MCF 10A (cell line): ENCODE measurements at regions not wholly inside any gene's neighbourhood (a gene's known extent, or its start where the extent isn't known, plus 50 kb on each side); places are given as distances from the start of the nearest gene placed in this dataset.

Experiments used
- BruUV-seq: library from RNA; stranded (reverse); fragments of 400-500 nt; replicated peaks from 2 replicates; lab custom pipeline; 2021; lab: Mats Ljungman, UMichigan
- CTCF ChIA-PET: fragments of 300-600 bp; sonication (Branson Sonifier 250); formaldehyde crosslinking; extraction: SDS; loops from one replicate; lab custom pipeline; 2021; ENCODE audit warnings: antibody characterized with exemption, inconsistent platforms; lab: Yijun Ruan, JAX
- POLR2A ChIA-PET: fragments of 300-600, 350-650 bp; sonication (Branson Sonifier 250); formaldehyde crosslinking; extraction: SDS; loops from one replicate; lab custom pipeline; 2020; ENCODE audit warnings: antibody characterized with exemption, inconsistent platforms; lab: Yijun Ruan, JAX
- DNase-seq: peaks from one replicate; pipeline ENCODE4 v3.0.0-alpha.2; 2018; ENCODE audit not compliant: unreplicated experiment
- H3K27ac Mint-ChIP-seq: one replicate; pipeline ENCODE4 v1.8.0; 2022; ENCODE audit warnings: mild to moderate bottlenecking, low read depth, mixed read lengths; ENCODE audit not compliant: unreplicated experiment
- H3K27me3 Mint-ChIP-seq: one replicate; pipeline ENCODE4 v1.8.0; 2022; ENCODE audit warnings: mixed read lengths; ENCODE audit not compliant: insufficient read depth, unreplicated experiment
- H3K36me3 Mint-ChIP-seq: one replicate; pipeline ENCODE4 v1.8.0; 2022; ENCODE audit warnings: mild to moderate bottlenecking, moderate library complexity, mixed read lengths; ENCODE audit not compliant: insufficient read depth, unreplicated experiment
- H3K4me1 Mint-ChIP-seq: one replicate; pipeline ENCODE4 v1.8.0; 2022; ENCODE audit warnings: mixed read lengths; ENCODE audit not compliant: insufficient read depth, unreplicated experiment
- H3K4me3 Mint-ChIP-seq: one replicate; pipeline ENCODE4 v1.8.0; 2022; ENCODE audit warnings: mild to moderate bottlenecking, moderate library complexity, mixed read lengths; ENCODE audit not compliant: unreplicated experiment
- H3K9me3 Mint-ChIP-seq: one replicate; pipeline ENCODE4 v1.8.0; 2022; ENCODE audit warnings: mixed read lengths; ENCODE audit not compliant: unreplicated experiment
- CTCF ChIP-seq: fragments of 200-600 bp; IDR thresholded peaks from one replicate; pipeline ENCODE4 v1.8.0; 2022; ENCODE audit warnings: antibody characterized with exemption, mild to moderate bottlenecking; ENCODE audit not compliant: unreplicated experiment
- intact Hi-C: fragments of 100-400 bp; cut with micrococcal nuclease; formaldehyde crosslinking; loops from 2 replicates; pipeline ENCODE4 v1.14.1; 2022

- peaks cover 47% of the 10 kb centered on the region for H3K27me3 Mint-ChIP-seq
- ChIA-PET POLR2A (no interaction called here), CTCF (interaction anchor here (0.6 kb wide), 1 partner anchor 9 kb away, joined by 6 read pairs; no protein-coding TSS in a partner anchor)
- no TSS peak for BruUV-seq
- no peak for TF ChIP-seq CTCF
- no peaks in the 10 kb centered on the region for H3K4me1 Mint-ChIP-seq
- no peaks in the 10 kb centered on the region for H3K36me3 Mint-ChIP-seq
- intact Hi-C loops = no loop called here
- H3K9me3 Mint-ChIP-seq = no peaks in the 10 kb centered on the region
- H3K4me3 Mint-ChIP-seq = no peak overlapping the region
- H3K27ac Mint-ChIP-seq = no peak overlapping the region
- DNase-seq = no peak
These were observed 346.8 kb downstream of the ARPP21 start for GRCh38 chr3:35986161-35986560.

- ChIA-PET POLR2A (no interaction called here), CTCF (no interaction called here)
- Mint-ChIP-seq H3K4me3 (no peak overlapping the region), H3K27me3 (peaks cover 47% of the 10 kb centered on the region), H3K27ac (no peak overlapping the region), H3K9me3 (no peaks in the 10 kb centered on the region), H3K4me1 (no peaks in the 10 kb centered on the region), H3K36me3 (no peaks in the 10 kb centered on the region)
- TF ChIP-seq CTCF = no peak
- no peak for DNase-seq
- intact Hi-C loops = no loop called here
- no TSS peak for BruUV-seq
These were observed 348.1 kb downstream of the ARPP21 start for GRCh38 chr3:35987386-35987785.

- Mint-ChIP-seq H3K9me3 (no peaks in the 10 kb centered on the region), H3K4me1 (no peaks in the 10 kb centered on the region), H3K36me3 (no peaks in the 10 kb centered on the region), H3K27me3 (peaks cover 17% of the 10 kb centered on the region), H3K4me3 (no peak overlapping the region), H3K27ac (no peak overlapping the region)
- ChIA-PET POLR2A (no interaction called here), CTCF (no interaction called here)
- no TSS peak for BruUV-seq
- intact Hi-C loops = no loop called here
- DNase-seq = no peak
- TF ChIP-seq CTCF = no peak
These were observed 352.7 kb downstream of the ARPP21 start for GRCh38 chr3:35992041-35992440.

- H3K4me1 Mint-ChIP-seq = no peaks in the 10 kb centered on the region
- POLR2A ChIA-PET = no interaction called here
- TF ChIP-seq CTCF = no peak
- no peak overlapping the region for H3K27ac Mint-ChIP-seq
- H3K9me3 Mint-ChIP-seq = no peaks in the 10 kb centered on the region
- H3K36me3 Mint-ChIP-seq = no peaks in the 10 kb centered on the region
- intact Hi-C loops = no loop called here
- H3K4me3 Mint-ChIP-seq = no peak overlapping the region
- peaks cover 28% of the 10 kb centered on the region for H3K27me3 Mint-ChIP-seq
- DNase-seq = no peak
- BruUV-seq = no TSS peak
- CTCF ChIA-PET = interaction anchor here (0.6 kb wide), 1 partner anchor 1003 kb away, joined by 3 read pairs; no protein-coding TSS in a partner anchor
These were observed 368.5 kb upstream of the STAC start for GRCh38 chr3:36011791-36012190.
